Brain microvascular endothelial cell (primary cell): ENCODE measurements at regions not wholly inside any gene's neighbourhood (a gene's known extent, or its start where the extent isn't known, plus 50 kb on each side); places are given as distances from the start of the nearest gene placed in this dataset.

Experiments used
- DNase-seq: peaks from one replicate; pipeline ENCODE4 v3.0.0-alpha.2; 2020
- H3K27ac ChIP-seq: fragments of 250-450 bp; sonication (Bioruptor Pico); 2 replicates; pipeline ENCODE4 v1.5.1; 2020; ENCODE audit warnings: mild to moderate bottlenecking, moderate library complexity
- H3K27me3 ChIP-seq: fragments of 250-450 bp; sonication (Bioruptor Pico); replicated peaks from 2 replicates; pipeline ENCODE4 v1.5.1; 2020; ENCODE audit warnings: mild to moderate bottlenecking
- H3K36me3 ChIP-seq: fragments of 250-450 bp; sonication (Bioruptor Pico); replicated peaks from 2 replicates; pipeline ENCODE4 v1.5.1; 2020; ENCODE audit warnings: mild to moderate bottlenecking
- H3K4me3 ChIP-seq: 2 replicates; pipeline ENCODE4 v1.5.1; 2011; ENCODE audit warnings: low read depth, mild to moderate bottlenecking, control low read depth, low read length, moderate library complexity
- CTCF ChIP-seq: IDR thresholded peaks from 2 replicates; pipeline ENCODE4 v1.5.1; 2011; ENCODE audit warnings: low read depth, mild to moderate bottlenecking, moderate library complexity, low read length, control low read depth, inconsistent platforms; ENCODE audit errors: missing control alignments
- in situ Hi-C: cut with HindIII; loops from 2 replicates; pipeline ENCODE4 v1.10.0; 2017; ENCODE audit warnings: low sequenced_read_pairs, low pct_ligation_motif_present

DNA sequence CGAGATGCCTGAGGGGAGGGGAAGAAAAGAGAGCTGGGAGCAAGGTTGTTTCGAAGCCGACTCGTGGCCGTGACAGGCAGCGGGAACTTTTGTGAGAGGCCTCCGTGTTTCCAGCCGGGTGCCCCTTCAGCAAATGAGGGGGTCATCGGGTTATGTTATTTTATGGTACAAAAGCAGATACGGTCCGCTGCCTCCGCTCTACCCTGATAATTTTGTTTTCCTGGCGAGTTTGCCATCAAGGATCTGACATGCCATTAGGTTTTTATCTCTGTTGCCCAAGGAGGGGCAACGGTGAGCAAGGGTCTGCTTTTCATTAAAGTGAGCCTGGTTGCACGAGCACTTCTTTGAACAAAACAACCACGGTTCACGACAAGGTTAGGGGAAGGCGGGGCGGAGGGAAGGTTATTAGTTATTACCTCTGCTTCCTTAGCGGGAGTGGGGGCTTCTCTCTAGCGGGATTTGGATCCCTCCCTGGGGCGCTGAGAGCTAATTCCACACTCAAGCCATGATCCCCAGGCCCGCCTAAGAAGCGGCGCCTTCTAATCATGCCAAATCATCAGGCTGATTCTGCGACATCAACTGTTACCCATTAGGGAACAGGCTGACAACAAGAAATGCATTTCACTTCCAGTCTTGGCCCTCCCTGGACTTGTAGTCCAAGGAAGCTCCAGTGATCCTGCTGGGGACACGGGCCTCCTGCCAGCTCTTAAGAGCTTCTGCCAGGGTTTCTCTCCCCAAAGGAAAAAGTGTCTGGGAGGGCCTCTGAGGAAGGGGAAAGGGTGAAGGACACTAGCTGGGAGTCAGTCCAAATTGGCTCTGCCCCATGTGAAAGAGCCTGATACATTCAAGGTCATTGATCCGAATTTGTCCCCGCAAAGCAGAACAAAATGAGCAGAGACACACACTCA is 617.7 kb downstream of the MID1IP1 start:
- no peaks in the 10 kb centered on the region for H3K27me3 ChIP-seq
- no peaks in the 10 kb centered on the region for H3K36me3 ChIP-seq
- no peak overlapping the region for H3K27ac ChIP-seq
- DNase-seq = no peak
- in situ Hi-C loops = no loop called here
- H3K4me3 ChIP-seq = no peak overlapping the region
- no peak for TF ChIP-seq CTCF

DNA sequence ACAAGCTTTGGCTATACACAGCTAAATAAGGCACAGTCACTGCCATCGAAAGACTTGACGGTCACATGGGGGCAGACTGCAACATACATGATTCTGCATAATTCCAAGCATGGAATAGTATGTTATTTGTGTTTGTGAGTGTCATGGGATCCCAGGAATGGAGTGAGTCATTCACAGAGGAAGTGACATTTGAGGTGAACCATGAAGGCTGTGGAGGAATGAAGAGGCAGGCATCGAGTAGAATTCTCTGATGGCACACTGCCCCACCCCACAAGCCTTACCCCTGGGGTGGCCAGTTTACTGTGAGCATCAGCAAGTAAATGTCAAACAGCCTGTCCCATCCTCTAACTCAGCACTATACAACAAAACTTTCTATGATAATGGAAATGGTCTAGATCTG is 619.7 kb downstream of the MID1IP1 start:
- no peak for TF ChIP-seq CTCF
- Histone ChIP-seq H3K4me3 (no peak overlapping the region), H3K27me3 (no peaks in the 10 kb centered on the region), H3K36me3 (no peaks in the 10 kb centered on the region), H3K27ac (no peak overlapping the region)
- no peak for DNase-seq
- in situ Hi-C loops = no loop called here

- in situ Hi-C loops = no loop called here
These were observed 624.0 kb downstream of the MID1IP1 start for GRCh38 chrX:39425124-39425806.

DNA sequence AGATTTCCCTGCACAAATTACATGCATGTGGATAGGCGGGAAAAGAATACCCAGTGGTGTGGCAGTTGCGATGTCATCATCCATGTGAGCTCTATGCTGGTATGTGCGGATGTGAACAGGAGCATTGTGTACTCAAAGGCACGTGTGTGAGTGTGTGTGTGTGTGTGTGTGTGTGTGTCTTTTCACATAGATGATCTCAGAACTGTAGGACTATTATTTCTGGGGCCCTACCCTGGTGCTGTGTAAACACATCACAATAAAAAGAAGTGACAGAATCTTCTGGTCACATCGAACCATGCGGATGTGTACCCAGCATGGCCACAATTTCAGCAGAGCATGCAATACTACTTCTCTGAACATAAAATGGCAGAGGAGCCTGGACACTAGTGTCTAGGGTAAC is 624.8 kb downstream of the MID1IP1 start:
- TF ChIP-seq CTCF = no peak
- Histone ChIP-seq H3K36me3 (no peaks in the 10 kb centered on the region), H3K27ac (no peak overlapping the region), H3K27me3 (no peaks in the 10 kb centered on the region), H3K4me3 (no peak overlapping the region)
- no peak for DNase-seq
- in situ Hi-C loops = no loop called here

More at GRCh38 chrX:39425124-39425806, 624.0 kb downstream of the MID1IP1 start:
- H3K36me3 ChIP-seq = no peaks in the 10 kb centered on the region
- H3K27ac ChIP-seq = no peak overlapping the region
- H3K4me3 ChIP-seq = no peak overlapping the region
- no peak for DNase-seq
- no peak for TF ChIP-seq CTCF
- H3K27me3 ChIP-seq = no peaks in the 10 kb centered on the region

DNA sequence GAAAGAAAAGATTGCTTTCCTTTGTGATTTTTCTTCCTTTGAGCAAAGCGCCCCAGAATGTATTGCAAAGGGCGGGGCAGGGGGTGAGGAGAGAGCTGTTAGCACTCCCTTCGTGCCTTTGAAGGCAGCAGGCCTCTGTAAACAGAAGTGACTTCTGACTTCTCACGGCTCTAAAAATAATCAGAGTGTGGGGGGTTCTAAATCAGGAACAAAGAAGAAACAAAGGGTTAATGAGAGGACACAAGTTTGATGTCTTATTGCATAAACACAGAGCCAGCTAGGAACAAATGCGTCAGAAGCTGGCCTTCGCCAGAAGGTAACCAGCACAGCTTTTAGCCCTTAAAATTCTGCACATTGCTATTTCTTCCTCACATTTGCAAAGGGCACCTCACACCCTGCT is 626.2 kb downstream of the MID1IP1 start:
- no peaks in the 10 kb centered on the region for H3K36me3 ChIP-seq
- in situ Hi-C loops = no loop called here
- TF ChIP-seq CTCF = no peak
- H3K4me3 ChIP-seq = no peak overlapping the region
- peak overlapping the region; percentile 45 for H3K27ac ChIP-seq
- peak; percentile 9 for DNase-seq
- H3K27me3 ChIP-seq = no peaks in the 10 kb centered on the region
